ENCODE measurements at regions not wholly inside any gene's neighbourhood (a gene's known extent, or its start where the extent isn't known, plus 50 kb on each side); places are given as distances from the start of the nearest gene placed in this dataset.
"Not testable (repeated sequence)": the region's sequence is repeated elsewhere in the genome, so short reads cannot be mapped to it uniquely, and the experiment has no call there.

DNA sequence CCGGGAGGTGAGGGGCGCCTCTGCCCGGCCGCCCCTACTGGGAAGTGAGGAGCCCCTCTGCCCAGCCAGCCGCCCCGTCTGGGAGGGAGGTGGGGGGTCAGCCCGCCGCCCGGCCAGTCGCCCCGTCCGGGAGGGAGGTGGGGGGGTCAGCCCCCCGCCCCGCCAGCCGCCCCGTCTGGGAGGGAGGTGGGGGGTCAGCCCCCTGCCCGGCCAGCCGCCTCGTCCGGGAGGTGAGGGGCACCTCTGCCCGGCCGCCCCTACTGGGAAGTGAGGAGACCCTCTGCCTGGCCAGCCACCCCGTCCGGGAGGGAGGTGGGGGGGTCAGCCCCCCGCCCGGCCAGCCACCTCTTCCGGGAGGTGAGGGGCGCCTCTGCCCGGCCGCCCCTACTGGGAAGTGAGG is 528.3 kb downstream of the ZEB2 start:
- H3K27ac Mint-ChIP-seq; H3K4me3 Mint-ChIP-seq; intact Hi-C loops (cut with DNase I, micrococcal nuclease); H3K27me3 Mint-ChIP-seq; H3K4me1 Mint-ChIP-seq; POLR2A ChIA-PET; H3K9me3 Mint-ChIP-seq (ENCODE audit: low read depth); ATAC-seq; H3K36me3 Mint-ChIP-seq (ENCODE audit: low read depth); CTCF ChIA-PET; DNase-seq: not testable (repeated sequence)

DNA sequence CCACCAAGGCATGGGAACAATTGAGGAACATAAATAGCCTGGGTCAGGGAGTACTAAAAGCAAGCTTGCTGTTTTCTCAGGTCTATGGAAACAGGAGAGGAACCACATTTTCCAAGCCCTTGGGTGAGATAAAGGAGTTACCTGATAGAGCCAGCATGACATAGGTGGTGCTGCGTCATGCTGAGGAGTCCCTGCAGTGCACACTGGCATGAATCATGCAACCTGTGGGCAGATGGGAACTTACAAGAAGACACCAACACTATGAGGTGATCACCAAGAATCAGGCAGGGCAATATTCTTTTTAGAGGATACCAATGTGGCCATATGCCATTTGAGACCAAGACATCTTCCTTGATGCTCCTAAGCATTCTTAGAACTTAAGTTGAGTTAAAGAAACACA is 531.8 kb downstream of the ZEB2 start:
- peak; percentile 74 for ATAC-seq
- intact Hi-C loops (cut with DNase I, micrococcal nuclease), result no loop called here
- H3K9me3 Mint-ChIP-seq (ENCODE audit: low read depth), result peaks cover 4% of the 10 kb centered on the region
- ChIA-PET POLR2A (no interaction called here), CTCF (no interaction called here)
- no peaks in the 10 kb centered on the region for H3K36me3 Mint-ChIP-seq (ENCODE audit: low read depth)
- no peak overlapping the region for H3K27ac Mint-ChIP-seq
- H3K4me3 Mint-ChIP-seq, result no peak overlapping the region
- no peaks in the 10 kb centered on the region for H3K4me1 Mint-ChIP-seq
- peak; percentile 10 for DNase-seq
- no peaks in the 10 kb centered on the region for H3K27me3 Mint-ChIP-seq

DNA sequence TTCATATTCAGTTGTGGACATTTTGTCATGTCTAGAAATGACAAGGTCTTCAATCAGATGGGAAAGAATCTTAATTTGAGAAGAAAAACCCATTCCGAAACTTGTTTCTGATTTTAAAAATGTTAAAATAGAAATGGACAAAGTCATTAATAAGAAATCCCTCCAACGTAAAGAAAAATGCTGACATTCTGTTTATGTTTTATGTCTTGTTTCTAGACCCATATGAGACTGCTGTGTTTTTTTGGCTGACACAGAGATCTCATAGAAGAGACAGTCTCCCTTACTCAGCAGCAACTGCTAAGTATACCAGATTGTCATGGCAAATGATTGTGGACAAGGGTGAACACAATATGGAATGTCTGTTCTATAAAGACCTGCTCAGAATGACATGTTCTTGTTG is 538.5 kb downstream of the ZEB2 start:
- POLR2A ChIA-PET, result no interaction called here
- H3K27me3 Mint-ChIP-seq, result no peaks in the 10 kb centered on the region
- H3K9me3 Mint-ChIP-seq (ENCODE audit: low read depth), result no peaks in the 10 kb centered on the region
- ATAC-seq (no peak), DNase-seq (no peak)
- H3K27ac Mint-ChIP-seq, result no peak overlapping the region
- intact Hi-C loops (cut with DNase I, micrococcal nuclease), result no loop called here
- no peak overlapping the region for H3K4me3 Mint-ChIP-seq
- CTCF ChIA-PET, result no interaction called here
- no peaks in the 10 kb centered on the region for H3K36me3 Mint-ChIP-seq (ENCODE audit: low read depth)
- H3K4me1 Mint-ChIP-seq, result no peaks in the 10 kb centered on the region

DNA sequence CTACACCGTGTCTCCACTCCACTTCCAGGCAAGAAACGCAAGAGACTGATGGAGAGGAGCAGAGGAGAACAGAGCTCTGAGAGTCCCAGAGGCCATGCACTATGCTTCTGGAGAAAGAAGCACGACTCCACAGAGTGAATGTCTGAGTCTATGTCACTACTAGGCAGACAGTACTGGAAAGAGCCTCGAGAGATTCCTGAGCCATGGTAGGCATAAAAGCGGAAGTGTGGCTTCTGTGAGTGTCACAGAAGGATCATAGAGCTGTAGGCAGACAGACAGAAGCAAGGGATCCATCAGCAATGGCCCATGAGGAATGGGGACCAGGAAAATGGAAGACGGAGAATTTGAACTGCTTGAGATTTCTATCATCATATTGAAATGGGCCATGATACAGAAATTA is 542.6 kb downstream of the ZEB2 start:
- no peak overlapping the region for H3K4me3 Mint-ChIP-seq
- DNase-seq, result no peak
- intact Hi-C loops (cut with DNase I, micrococcal nuclease), result no loop called here
- ChIA-PET CTCF (interaction anchor here (0.6 kb wide), 1 partner anchor 52 kb away, joined by 5 read pairs; no protein-coding TSS in a partner anchor), POLR2A (no interaction called here)
- ATAC-seq, result no peak
- no peaks in the 10 kb centered on the region for H3K27me3 Mint-ChIP-seq
- no peaks in the 10 kb centered on the region for H3K9me3 Mint-ChIP-seq (ENCODE audit: low read depth)
- no peaks in the 10 kb centered on the region for H3K36me3 Mint-ChIP-seq (ENCODE audit: low read depth)
- no peak overlapping the region for H3K27ac Mint-ChIP-seq
- H3K4me1 Mint-ChIP-seq, result no peaks in the 10 kb centered on the region

DNA sequence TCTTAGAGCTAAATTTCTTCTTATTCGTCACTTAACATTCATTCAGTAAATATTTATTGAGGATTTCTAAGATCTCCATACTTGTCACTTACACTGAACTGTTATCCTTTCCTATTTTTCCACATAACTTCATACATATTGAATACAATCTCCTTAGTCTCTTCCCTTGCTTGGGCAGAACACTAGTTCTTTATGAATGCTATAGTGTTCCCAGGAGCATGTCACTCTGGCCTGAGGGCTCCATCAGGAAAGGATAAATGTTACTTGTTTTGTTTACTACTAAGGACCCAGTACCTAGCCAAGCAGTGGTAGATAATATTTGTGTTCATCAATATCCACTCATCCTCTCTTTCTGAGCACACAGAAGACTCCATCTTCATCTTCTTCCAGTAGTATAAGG is 544.7 kb downstream of the ZEB2 start:
- no peaks in the 10 kb centered on the region for H3K27me3 Mint-ChIP-seq
- no peak for DNase-seq
- H3K4me1 Mint-ChIP-seq, result no peaks in the 10 kb centered on the region
- no peak for ATAC-seq
- no peak overlapping the region for H3K27ac Mint-ChIP-seq
- H3K9me3 Mint-ChIP-seq (ENCODE audit: low read depth), result no peaks in the 10 kb centered on the region
- intact Hi-C loops (cut with DNase I, micrococcal nuclease), result no loop called here
- POLR2A ChIA-PET, result interaction anchor here (0.7 kb wide), 1 partner anchor 420 kb away, joined by 6 read pairs; no protein-coding TSS in a partner anchor
- H3K36me3 Mint-ChIP-seq (ENCODE audit: low read depth), result no peaks in the 10 kb centered on the region
- CTCF ChIA-PET, result interaction anchor here (1.2 kb wide), 1 partner anchor 14 kb away, joined by 3 read pairs; no protein-coding TSS in a partner anchor
- no peak overlapping the region for H3K4me3 Mint-ChIP-seq

DNA sequence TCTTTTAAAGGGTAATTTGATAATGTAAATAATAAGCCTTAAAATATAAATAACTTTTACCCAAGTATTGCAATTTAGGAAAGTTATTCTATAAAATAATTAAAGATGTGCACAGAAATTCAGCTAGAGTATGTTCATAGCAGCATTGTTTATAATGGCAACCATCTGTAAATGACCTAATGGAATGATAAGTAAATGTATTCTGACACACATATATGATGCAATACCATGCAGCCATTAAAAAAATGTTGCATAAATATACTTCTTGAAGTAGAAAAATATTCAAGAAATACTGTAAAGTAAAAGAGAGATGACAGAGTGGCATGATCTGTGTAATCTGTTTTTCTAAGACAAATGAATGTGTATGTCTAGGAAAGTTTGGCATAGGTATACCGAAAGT is 545.7 kb downstream of the ZEB2 start:
- Mint-ChIP-seq H3K4me3 (no peak overlapping the region), H3K36me3 (ENCODE audit: low read depth) (no peaks in the 10 kb centered on the region), H3K4me1 (no peaks in the 10 kb centered on the region), H3K9me3 (ENCODE audit: low read depth) (no peaks in the 10 kb centered on the region), H3K27me3 (no peaks in the 10 kb centered on the region), H3K27ac (no peak overlapping the region)
- intact Hi-C loops (cut with DNase I, micrococcal nuclease), result no loop called here
- ChIA-PET CTCF (no interaction called here), POLR2A (no interaction called here)
- ATAC-seq, result no peak
- DNase-seq, result no peak

DNA sequence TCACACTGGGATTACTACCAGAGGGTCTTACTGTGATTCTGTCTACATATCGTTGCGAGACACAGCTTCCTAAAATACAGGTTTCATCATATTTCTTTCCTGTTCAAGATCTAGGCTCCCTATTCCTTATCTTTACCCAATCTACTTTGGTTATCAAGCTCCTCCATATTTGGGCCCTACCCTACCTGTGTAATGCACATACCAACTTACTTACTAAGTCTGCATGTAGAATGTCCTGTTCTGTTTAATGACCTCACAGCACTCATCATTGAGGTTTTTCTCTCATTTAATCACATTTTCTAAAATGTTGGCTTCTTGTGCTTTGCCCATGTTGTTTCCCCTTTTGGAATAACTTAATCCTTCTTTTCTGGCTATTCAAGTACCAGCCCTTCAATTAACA is 551.1 kb downstream of the ZEB2 start:
- intact Hi-C loops (cut with DNase I, micrococcal nuclease), result no loop called here
- Mint-ChIP-seq H3K9me3 (ENCODE audit: low read depth) (no peaks in the 10 kb centered on the region), H3K27ac (no peak overlapping the region), H3K36me3 (ENCODE audit: low read depth) (no peaks in the 10 kb centered on the region), H3K27me3 (no peaks in the 10 kb centered on the region), H3K4me1 (peaks cover 4% of the 10 kb centered on the region), H3K4me3 (no peak overlapping the region)
- DNase-seq, result no peak
- POLR2A ChIA-PET, result no interaction called here
- CTCF ChIA-PET, result interaction anchor here (1.7 kb wide), 1 partner anchor 15 kb away, joined by 3 read pairs; no protein-coding TSS in a partner anchor
- no peak for ATAC-seq

DNA sequence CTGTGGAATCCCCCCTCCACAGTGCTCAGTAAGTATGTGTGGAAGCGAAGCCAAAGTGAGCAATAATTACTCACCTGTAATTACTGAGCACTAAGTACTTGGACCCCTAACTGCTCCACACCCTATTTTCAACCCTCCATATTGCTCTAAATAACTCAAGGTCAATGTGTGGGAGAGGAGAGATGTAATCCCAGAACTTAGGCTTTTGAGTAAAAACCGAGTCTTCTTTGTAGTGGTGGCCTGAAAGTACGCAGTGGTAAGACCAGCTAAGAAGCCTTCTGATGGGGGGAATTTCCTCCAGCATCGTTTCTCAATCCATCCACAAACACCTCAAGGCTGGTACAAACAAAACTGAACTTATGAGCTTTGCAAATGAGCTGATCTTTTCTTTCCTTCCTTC is 551.6 kb downstream of the ZEB2 start:
- H3K36me3 Mint-ChIP-seq (ENCODE audit: low read depth), result no peaks in the 10 kb centered on the region
- DNase-seq (no peak), ATAC-seq (peak; percentile 23)
- ChIA-PET CTCF (interaction anchor here (1.7 kb wide), 1 partner anchor 15 kb away, joined by 3 read pairs; no protein-coding TSS in a partner anchor), POLR2A (no interaction called here)
- no peak overlapping the region for H3K4me3 Mint-ChIP-seq
- H3K9me3 Mint-ChIP-seq (ENCODE audit: low read depth), result no peaks in the 10 kb centered on the region
- H3K27ac Mint-ChIP-seq, result no peak overlapping the region
- intact Hi-C loops (cut with DNase I, micrococcal nuclease), result no loop called here
- no peaks in the 10 kb centered on the region for H3K27me3 Mint-ChIP-seq
- H3K4me1 Mint-ChIP-seq, result peaks cover 4% of the 10 kb centered on the region

DNA sequence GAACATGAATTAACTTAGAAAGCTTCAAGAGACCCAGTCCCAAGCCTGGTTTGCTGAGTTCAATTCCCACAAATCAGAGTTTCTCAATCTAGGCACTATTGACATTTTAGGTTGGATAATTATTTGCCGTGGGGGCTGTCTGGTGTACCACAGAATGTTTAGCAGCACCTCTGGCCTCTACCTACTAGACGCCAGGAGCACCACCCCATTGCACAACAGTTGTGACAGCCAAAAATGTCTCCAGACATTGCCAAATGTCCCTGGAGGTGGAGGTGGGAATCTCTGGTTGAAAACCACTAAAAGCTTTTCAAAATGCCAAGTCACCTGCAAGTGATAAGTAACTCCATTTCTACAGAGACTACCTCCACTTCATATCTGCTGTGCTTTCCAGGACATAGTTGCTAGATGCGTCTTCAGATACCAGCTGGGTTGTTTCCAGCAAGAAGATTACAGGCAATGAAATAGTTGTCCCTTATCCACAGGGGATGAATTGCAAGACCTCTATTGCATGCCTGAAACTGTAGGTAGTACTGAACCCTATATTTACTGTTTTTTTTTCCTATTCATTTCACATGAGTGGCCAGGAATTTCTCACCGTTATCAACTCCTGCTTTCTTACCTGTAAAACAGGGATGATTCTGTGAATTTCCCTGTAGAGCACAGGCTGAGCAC is 554.3 kb downstream of the ZEB2 start:
- Mint-ChIP-seq H3K36me3 (ENCODE audit: low read depth) (no peaks in the 10 kb centered on the region), H3K9me3 (ENCODE audit: low read depth) (no peaks in the 10 kb centered on the region), H3K4me1 (peaks cover 4% of the 10 kb centered on the region), H3K4me3 (no peak overlapping the region), H3K27me3 (no peaks in the 10 kb centered on the region), H3K27ac (no peak overlapping the region)
- no peak for DNase-seq
- ChIA-PET POLR2A (no interaction called here), CTCF (no interaction called here)
- no peak for ATAC-seq
- intact Hi-C loops (cut with DNase I, micrococcal nuclease), result no loop called here

DNA sequence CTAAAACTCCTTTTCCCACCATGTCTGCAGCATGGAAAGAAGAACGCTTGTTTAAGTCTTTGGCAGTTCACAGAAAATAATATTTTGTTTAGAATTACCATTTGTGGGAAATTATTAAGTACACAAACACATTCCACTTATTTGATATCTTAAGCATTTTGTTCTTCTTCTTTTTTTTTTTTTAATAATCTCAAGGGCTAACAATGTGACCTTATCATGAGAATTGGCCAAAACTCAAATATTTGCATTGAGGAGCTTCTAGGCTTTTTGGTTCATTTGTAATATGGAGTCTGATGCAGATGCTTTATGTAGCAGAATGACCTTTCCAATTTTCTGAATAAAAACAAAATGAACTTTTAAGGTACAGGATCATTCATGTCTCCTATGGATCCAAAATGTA is 555.0 kb downstream of the ZEB2 start:
- DNase-seq (no peak), ATAC-seq (no peak)
- Mint-ChIP-seq H3K4me1 (peaks cover 4% of the 10 kb centered on the region), H3K4me3 (no peak overlapping the region), H3K9me3 (ENCODE audit: low read depth) (no peaks in the 10 kb centered on the region), H3K36me3 (ENCODE audit: low read depth) (no peaks in the 10 kb centered on the region), H3K27ac (no peak overlapping the region), H3K27me3 (no peaks in the 10 kb centered on the region)
- intact Hi-C loops (cut with DNase I, micrococcal nuclease), result no loop called here
- ChIA-PET CTCF (no interaction called here), POLR2A (no interaction called here)

DNA sequence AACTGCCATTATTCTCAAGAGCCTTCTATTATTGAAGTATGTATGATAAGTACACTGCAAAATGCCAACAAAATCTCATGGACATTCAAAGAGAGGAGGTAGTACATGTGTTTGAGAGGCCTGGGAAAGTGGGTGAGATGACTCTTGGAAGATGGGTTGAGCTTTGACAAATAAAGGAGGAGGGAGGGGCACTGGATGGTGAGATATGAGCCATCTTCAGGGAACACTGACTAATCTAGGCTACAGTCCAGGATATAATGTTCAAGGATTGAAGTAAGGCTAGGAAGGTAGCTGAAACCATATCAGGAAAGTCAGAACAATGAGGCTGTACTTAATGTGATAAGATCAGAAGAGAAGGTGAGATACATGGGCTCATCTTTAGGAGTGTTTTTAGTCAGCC is 559.7 kb downstream of the ZEB2 start:
- no peak for ATAC-seq
- Mint-ChIP-seq H3K4me3 (no peak overlapping the region), H3K36me3 (ENCODE audit: low read depth) (no peaks in the 10 kb centered on the region), H3K27me3 (no peaks in the 10 kb centered on the region), H3K27ac (no peak overlapping the region), H3K4me1 (no peaks in the 10 kb centered on the region), H3K9me3 (ENCODE audit: low read depth) (no peaks in the 10 kb centered on the region)
- POLR2A ChIA-PET, result interaction anchor here (0.6 kb wide), 1 partner anchor 212 kb away, joined by 3 read pairs; no protein-coding TSS in a partner anchor
- CTCF ChIA-PET, result interaction anchor here (2.2 kb wide), 1 partner anchor 11 kb away, joined by 13 read pairs; no protein-coding TSS in a partner anchor
- DNase-seq, result no peak
- intact Hi-C loops (cut with DNase I, micrococcal nuclease), result no loop called here

DNA sequence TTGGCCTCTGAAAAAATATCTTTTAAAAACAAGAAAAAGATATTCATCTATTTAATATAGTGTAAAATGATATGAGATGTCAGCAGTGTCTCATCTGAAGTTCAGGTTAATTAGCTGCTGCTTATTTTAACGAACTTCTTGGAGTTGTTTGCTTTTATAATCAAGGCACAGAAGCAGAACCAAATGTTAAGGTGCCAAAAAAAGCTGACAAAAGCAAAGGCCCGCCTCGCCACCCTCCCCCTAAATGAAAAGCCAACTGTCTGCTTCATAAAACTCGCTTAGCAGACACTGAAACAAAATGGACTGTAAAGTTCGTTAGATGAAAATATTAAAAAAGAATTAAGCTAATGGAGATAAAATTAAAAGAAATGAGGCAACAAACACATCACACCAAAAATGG is 562.6 kb downstream of the ZEB2 start:
- ChIA-PET POLR2A (no interaction called here), CTCF (no interaction called here)
- Mint-ChIP-seq H3K9me3 (ENCODE audit: low read depth) (no peaks in the 10 kb centered on the region), H3K36me3 (ENCODE audit: low read depth) (no peaks in the 10 kb centered on the region), H3K27me3 (no peaks in the 10 kb centered on the region), H3K4me3 (no peak overlapping the region), H3K4me1 (no peaks in the 10 kb centered on the region), H3K27ac (no peak overlapping the region)
- no peak for DNase-seq
- intact Hi-C loops (cut with DNase I, micrococcal nuclease), result no loop called here
- no peak for ATAC-seq

Measured in activated CD4-positive, alpha-beta T cell treated with anti-CD3 and anti-CD28 coated beads for 36 hours (primary cell).